PC-3 (cell line): ENCODE measurements at regions not wholly inside any gene's neighbourhood (a gene's known extent, or its start where the extent isn't known, plus 50 kb on each side); places are given as distances from the start of the nearest gene placed in this dataset.

ENCODE experiments used
- ATAC-seq: fragments of 200-7000 bp; cut with Tn5 transposase; 2 replicates; pipeline ENCODE4 v1.9.1; 2020; ENCODE audit warnings: mild to moderate bottlenecking, moderate library complexity
- BruUV-seq: library from RNA; stranded (reverse); fragments of 400-500 nt; replicated peaks from 2 replicates; lab custom pipeline; 2021; lab: Mats Ljungman, UMichigan
- CTCF ChIA-PET: fragments of 300-600 bp; sonication (Branson Sonifier 250); formaldehyde crosslinking; loops from one replicate; lab custom pipeline; 2022; ENCODE audit warnings: antibody characterized with exemption; lab: Charles Lee
- POLR2A ChIA-PET: fragments of 300-600 bp; sonication (Branson Sonifier 250); formaldehyde crosslinking; loops from one replicate; lab custom pipeline; 2022; ENCODE audit warnings: antibody characterized with exemption; ENCODE audit not compliant: unreplicated experiment; lab: Charles Lee
- DNase-seq: peaks from one replicate; pipeline ENCODE4 v3.0.0-alpha.2; 2015
- H2AFZ ChIP-seq: fragments of 300-600 bp; sonication (generic); 2 replicates; pipeline ENCODE4 v1.6.0; 2016; ENCODE audit warnings: antibody characterized with exemption, low read length
- H3F3A ChIP-seq: fragments of 300-600 bp; sonication (generic); one replicate; pipeline ENCODE4 v1.6.0; 2017; ENCODE audit warnings: antibody characterized with exemption, low read length, control low read depth, mild to moderate bottlenecking; ENCODE audit not compliant: unreplicated experiment
- H3K27ac ChIP-seq: fragments of 300-600 bp; sonication (generic); 2 replicates; pipeline ENCODE4 v1.5.1; 2016; ENCODE audit warnings: mild to moderate bottlenecking, low read length
- H3K27me3 ChIP-seq: fragments of 300-600 bp; sonication (generic); 2 replicates; pipeline ENCODE4 v1.6.1; 2016; ENCODE audit warnings: low read length, mixed read lengths
- H3K36me3 ChIP-seq: fragments of 300-600 bp; sonication (generic); 2 replicates; pipeline ENCODE4 v1.6.1; 2016; ENCODE audit warnings: low read depth, mixed run types, low read length, mixed read lengths
- H3K4me1 ChIP-seq: fragments of 300-600 bp; sonication (generic); 2 replicates; pipeline ENCODE4 v1.5.1; 2016; ENCODE audit warnings: low read length; ENCODE audit not compliant: insufficient read depth
- H3K4me2 ChIP-seq: fragments of 300-600 bp; sonication (generic); 2 replicates; pipeline ENCODE4 v1.6.0; 2016; ENCODE audit warnings: low read length
- H3K4me3 ChIP-seq: fragments of 300-600 bp; sonication (generic); 2 replicates; pipeline ENCODE4 v1.5.1; 2016; ENCODE audit warnings: mild to moderate bottlenecking, low read length, mixed read lengths
- H3K79me2 ChIP-seq: fragments of 300-600 bp; sonication (generic); 2 replicates; pipeline ENCODE4 v1.6.1; 2017; ENCODE audit warnings: low read length, mixed read lengths
- H3K9ac ChIP-seq: fragments of 300-600 bp; sonication (generic); 2 replicates; pipeline ENCODE4 v1.6.0; 2016; ENCODE audit warnings: mild to moderate bottlenecking, low read length
- H3K9me2 ChIP-seq: fragments of 300-600 bp; sonication (generic); replicated peaks from 2 replicates; pipeline ENCODE4 v1.6.1; 2016; ENCODE audit warnings: mixed run types, low read length, mixed read lengths
- H3K9me3 ChIP-seq: fragments of 300-600 bp; sonication (generic); 2 replicates; pipeline ENCODE4 v1.6.1; 2016; ENCODE audit warnings: low read length, mixed read lengths
- H4K20me1 ChIP-seq: fragments of 300-600 bp; sonication (generic); 2 replicates; pipeline ENCODE4 v1.6.1; 2016; ENCODE audit warnings: low read length, mixed read lengths
- EZH2 ChIP-seq: fragments of 300-600 bp; sonication (generic); IDR thresholded peaks from one replicate; pipeline ENCODE4 v1.6.1; 2017; ENCODE audit warnings: antibody characterized with exemption, mild to moderate bottlenecking, low read length; ENCODE audit not compliant: unreplicated experiment
- EZH2phosphoT487 ChIP-seq: fragments of 300-600 bp; sonication (generic); IDR thresholded peaks from 2 replicates; pipeline ENCODE4 v1.6.1; 2018; ENCODE audit warnings: mild to moderate bottlenecking, antibody characterized with exemption, low read length, borderline replicate concordance
- intact Hi-C: fragments of 100-400 bp; cut with micrococcal nuclease; formaldehyde crosslinking; loops from 2 replicates; pipeline ENCODE4 v1.9.0; 2023
- TF ChIP-seq, protein P1 (sequence below): fragments of 300-600 bp; sonication (generic); conservative IDR thresholded peaks from 2 replicates; pipeline ENCODE4 v1.5.1; 2017; ENCODE audit warnings: antibody characterized with exemption, low read depth, mild to moderate bottlenecking, low read length

DNA sequence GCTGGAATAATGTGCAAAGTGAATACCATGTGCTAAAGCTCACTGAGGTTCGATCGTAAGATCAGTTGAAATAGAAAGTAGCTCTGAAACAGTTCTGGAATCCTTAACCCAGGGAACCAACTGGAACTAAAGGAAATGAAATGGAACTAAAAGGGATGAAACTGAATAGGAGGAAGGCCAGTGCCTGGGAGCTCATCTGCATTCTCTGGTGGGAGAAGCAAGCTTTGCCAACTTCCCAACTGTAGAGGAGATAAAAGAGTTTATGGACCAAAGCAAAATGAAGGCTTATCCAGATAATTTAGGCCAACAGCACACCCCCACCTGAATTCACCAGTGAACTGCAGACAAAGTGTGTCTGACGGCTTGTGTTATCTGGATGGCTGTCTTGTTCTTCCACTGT, 188.6 kb upstream of the HABP2 start:
- POLR2A ChIA-PET, result no interaction called here
- H3K4me2 ChIP-seq, result no peak overlapping the region
- ATAC-seq, result no peak
- no peaks in the 10 kb centered on the region for H3K27me3 ChIP-seq
- no peak overlapping the region for H3K4me3 ChIP-seq
- no TSS peak for BruUV-seq
- no peak for TF ChIP-seq EZH2
- TF ChIP-seq, protein P1, sequence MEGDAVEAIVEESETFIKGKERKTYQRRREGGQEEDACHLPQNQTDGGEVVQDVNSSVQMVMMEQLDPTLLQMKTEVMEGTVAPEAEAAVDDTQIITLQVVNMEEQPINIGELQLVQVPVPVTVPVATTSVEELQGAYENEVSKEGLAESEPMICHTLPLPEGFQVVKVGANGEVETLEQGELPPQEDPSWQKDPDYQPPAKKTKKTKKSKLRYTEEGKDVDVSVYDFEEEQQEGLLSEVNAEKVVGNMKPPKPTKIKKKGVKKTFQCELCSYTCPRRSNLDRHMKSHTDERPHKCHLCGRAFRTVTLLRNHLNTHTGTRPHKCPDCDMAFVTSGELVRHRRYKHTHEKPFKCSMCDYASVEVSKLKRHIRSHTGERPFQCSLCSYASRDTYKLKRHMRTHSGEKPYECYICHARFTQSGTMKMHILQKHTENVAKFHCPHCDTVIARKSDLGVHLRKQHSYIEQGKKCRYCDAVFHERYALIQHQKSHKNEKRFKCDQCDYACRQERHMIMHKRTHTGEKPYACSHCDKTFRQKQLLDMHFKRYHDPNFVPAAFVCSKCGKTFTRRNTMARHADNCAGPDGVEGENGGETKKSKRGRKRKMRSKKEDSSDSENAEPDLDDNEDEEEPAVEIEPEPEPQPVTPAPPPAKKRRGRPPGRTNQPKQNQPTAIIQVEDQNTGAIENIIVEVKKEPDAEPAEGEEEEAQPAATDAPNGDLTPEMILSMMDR, result no peak
- TF ChIP-seq EZH2phosphoT487, result no peak
- H3K9me3 ChIP-seq, result no peaks in the 10 kb centered on the region
- no peaks in the 10 kb centered on the region for H3F3A ChIP-seq
- no peak overlapping the region for H2AFZ ChIP-seq
- no peak for DNase-seq
- CTCF ChIA-PET, result no interaction called here
- H3K36me3 ChIP-seq, result no peaks in the 10 kb centered on the region
- H3K4me1 ChIP-seq, result peaks cover 6% of the 10 kb centered on the region; the same call in 1 of the 2 replicates
- intact Hi-C loops, result no loop called here
- no peaks in the 10 kb centered on the region for H3K79me2 ChIP-seq
- no peak overlapping the region for H3K9ac ChIP-seq
- no peaks in the 10 kb centered on the region for H3K9me2 ChIP-seq
- no peaks in the 10 kb centered on the region for H4K20me1 ChIP-seq
- H3K27ac ChIP-seq, result no peak overlapping the region

DNA sequence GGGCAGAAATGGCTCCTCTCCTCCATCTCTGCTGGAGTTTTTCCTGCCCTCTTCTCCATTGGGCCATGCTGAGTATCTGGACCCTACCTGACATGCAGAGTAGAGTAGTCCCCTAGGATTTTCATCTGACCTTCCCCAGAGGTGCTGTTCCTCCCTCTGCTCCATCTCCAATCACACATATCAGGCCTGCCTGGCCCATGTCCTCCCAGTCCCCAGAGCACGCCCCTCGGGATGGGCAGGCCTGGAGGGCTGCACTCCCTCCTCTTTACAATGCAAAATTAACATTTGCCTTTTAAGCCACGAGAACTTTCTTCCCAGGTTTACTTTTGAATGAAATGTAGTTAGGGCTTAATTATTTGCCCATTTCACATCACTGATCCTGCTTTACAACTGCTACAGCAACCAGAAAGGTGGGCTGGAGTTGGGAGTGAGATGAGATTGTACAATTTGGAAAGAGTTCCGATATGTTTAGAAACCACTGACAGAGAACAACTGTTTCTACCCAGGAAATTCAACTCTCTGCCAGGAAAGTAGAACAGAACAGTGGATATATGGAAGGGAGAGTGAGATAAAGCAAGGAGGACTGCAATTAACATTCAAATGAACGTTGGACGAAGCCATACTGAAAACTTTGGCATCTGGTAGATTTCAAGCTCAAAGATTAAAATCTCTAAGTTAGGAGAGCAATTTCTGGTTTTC, 184.0 kb upstream of the HABP2 start:
- ChIA-PET POLR2A (no interaction called here), CTCF (no interaction called here)
- Histone ChIP-seq H2AFZ (no peak overlapping the region), H3K9me2 (no peaks in the 10 kb centered on the region), H3K9me3 (no peaks in the 10 kb centered on the region), H3K79me2 (no peaks in the 10 kb centered on the region), H3K9ac (no peak overlapping the region), H3K4me1 (no peaks in the 10 kb centered on the region), H3K27me3 (no peaks in the 10 kb centered on the region), H4K20me1 (no peaks in the 10 kb centered on the region), H3K4me2 (no peak overlapping the region), H3K36me3 (no peaks in the 10 kb centered on the region), H3F3A (no peaks in the 10 kb centered on the region), H3K27ac (no peak overlapping the region), H3K4me3 (no peak overlapping the region)
- no TSS peak for BruUV-seq
- TF ChIP-seq, protein P1, result no peak
- TF ChIP-seq EZH2 (no peak), EZH2phosphoT487 (no peak)
- no peak for DNase-seq
- ATAC-seq, result no peak
- intact Hi-C loops, result no loop called here

DNA sequence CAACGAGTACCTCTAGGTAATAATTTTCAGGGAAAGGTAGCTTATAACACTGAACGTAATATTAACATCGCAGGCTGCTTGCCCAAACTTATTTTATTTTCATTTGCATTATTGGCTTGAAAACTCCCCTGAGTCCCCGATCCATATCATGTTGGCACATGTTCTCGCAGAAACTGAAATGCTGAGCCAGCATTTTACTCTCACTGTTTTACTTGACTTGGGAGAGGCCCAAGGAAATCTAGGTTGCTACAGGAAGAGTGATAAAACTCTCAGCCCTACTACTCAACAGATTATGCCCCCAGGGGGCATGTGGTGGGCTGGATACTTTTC, 183.5 kb upstream of the HABP2 start:
- no peaks in the 10 kb centered on the region for H3K27me3 ChIP-seq
- ChIA-PET CTCF (no interaction called here), POLR2A (no interaction called here)
- H3K79me2 ChIP-seq, result no peaks in the 10 kb centered on the region
- H3K36me3 ChIP-seq, result no peaks in the 10 kb centered on the region
- no peaks in the 10 kb centered on the region for H3F3A ChIP-seq
- H3K27ac ChIP-seq, result no peak overlapping the region
- TF ChIP-seq, protein P1, result no peak
- TF ChIP-seq EZH2phosphoT487 (no peak), EZH2 (no peak)
- DNase-seq (no peak), ATAC-seq (no peak)
- H3K9ac ChIP-seq, result no peak overlapping the region
- no peak overlapping the region for H3K4me3 ChIP-seq
- no peak overlapping the region for H3K4me2 ChIP-seq
- H2AFZ ChIP-seq, result no peak overlapping the region
- H3K9me3 ChIP-seq, result no peaks in the 10 kb centered on the region
- H4K20me1 ChIP-seq, result no peaks in the 10 kb centered on the region
- no peaks in the 10 kb centered on the region for H3K4me1 ChIP-seq
- intact Hi-C loops, result no loop called here
- BruUV-seq, result no TSS peak
- H3K9me2 ChIP-seq, result no peaks in the 10 kb centered on the region
